ENCODE measurements at regions not wholly inside any gene's neighbourhood (a gene's known extent, or its start where the extent isn't known, plus 50 kb on each side); places are given as distances from the start of the nearest gene placed in this dataset.

DNA sequence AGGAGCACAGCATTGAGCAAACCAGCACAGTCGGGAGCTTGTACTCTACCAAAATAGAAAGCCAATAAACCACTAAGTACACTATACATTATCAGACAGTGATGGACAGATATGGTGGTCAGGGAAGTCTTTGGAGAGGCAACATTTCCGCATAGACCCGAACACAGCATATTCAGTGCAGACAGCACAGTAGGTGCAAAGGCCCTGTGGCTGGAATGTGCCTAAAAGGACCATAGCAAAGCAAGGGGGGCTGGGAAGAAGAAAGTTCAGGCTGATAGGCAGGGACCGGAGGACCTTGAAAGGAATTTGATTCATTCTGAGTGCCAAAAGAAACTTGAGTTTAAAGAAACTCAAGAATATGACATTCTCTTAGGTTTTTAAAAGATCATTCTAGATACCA lies 92.0 kb upstream of the GALNT2 start (continued):
- no peak for TF ChIP-seq YY1 (IDR thresholded peaks at IDR 0.05; ENCODE audit: low read depth, low read length)
- TF ChIP-seq TEAD4 (IDR thresholded peaks at IDR 0.05; ENCODE audit: low read depth, low read length), result no peak
- no peak for TF ChIP-seq TBP (IDR thresholded peaks at IDR 0.05; ENCODE audit: low read depth, low read length)
- no peak for TF ChIP-seq MAFK (IDR thresholded peaks at IDR 0.05; ENCODE audit: low read depth, low read length)
- TF ChIP-seq JUN (IDR thresholded peaks at IDR 0.05; ENCODE audit: low read depth, low read length), result no peak
- TF ChIP-seq KDM4A (IDR thresholded peaks at IDR 0.05; ENCODE audit: low read depth, low read length, severe bottlenecking), result no peak
- no peak for TF ChIP-seq SIX5 (IDR thresholded peaks at IDR 0.05; ENCODE audit: low read depth, low read length)
- no peak for TF ChIP-seq CHD2 (IDR thresholded peaks at IDR 0.05; ENCODE audit: low read length)
- no peak for TF ChIP-seq SIN3A (conservative IDR thresholded peaks at IDR 0.05 in 1 of 2, IDR thresholded peaks at IDR 0.05 in 1 of 2; ENCODE audit: low read depth in 1 of 2, low read length in 2 of 2)
- no peak for TF ChIP-seq CBX5 (IDR thresholded peaks at IDR 0.05; ENCODE audit: low read depth, low read length)
